GM11168 (cell line): ENCODE measurements at regions not wholly inside any gene's neighbourhood (a gene's known extent, or its start where the extent isn't known, plus 50 kb on each side); places are given as distances from the start of the nearest gene placed in this dataset.

Experiments used
- in situ Hi-C: fragments of 300-500 bp; cut with MboI; formaldehyde crosslinking; loops from one replicate; pipeline ENCODE4 v1.12.0; 2022; ENCODE audit warnings: low sequenced_read_pairs; ENCODE audit not compliant: unreplicated experiment

DNA sequence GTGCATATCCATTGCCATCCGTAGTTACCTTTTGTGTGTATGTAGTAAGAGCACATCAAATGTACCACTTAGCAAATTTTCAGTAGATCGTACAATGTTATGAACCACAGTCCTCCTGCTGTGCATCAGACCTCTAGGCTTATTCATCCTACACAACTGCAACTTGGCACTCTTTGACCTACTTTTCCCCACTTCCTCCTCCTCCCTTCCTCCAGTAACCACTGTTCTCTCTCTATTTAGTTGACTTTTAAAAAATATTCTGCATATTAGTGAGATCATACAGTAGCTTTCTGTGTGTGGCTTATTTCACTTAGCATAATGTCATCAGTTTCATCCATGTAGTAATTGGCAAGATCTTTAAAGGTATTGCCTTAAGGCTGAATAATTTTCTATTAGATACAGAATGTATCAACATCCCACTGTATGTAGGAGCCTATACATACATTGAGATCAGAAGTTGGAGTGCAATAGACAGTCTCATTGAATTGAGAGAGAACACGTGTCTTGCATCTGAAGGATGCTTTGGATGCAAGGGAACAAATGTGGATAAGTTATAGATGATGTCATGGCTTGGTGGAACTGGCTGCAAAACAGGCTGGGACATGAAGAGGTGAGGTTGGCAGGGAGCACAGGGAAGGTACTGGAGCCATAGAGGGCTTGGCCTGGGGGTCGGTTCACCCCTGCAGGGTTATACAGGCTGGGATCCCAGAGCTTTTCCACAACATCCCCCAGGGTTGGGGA is 83.0 kb upstream of the FAM180A start:
- in situ Hi-C loops = no loop called here

DNA sequence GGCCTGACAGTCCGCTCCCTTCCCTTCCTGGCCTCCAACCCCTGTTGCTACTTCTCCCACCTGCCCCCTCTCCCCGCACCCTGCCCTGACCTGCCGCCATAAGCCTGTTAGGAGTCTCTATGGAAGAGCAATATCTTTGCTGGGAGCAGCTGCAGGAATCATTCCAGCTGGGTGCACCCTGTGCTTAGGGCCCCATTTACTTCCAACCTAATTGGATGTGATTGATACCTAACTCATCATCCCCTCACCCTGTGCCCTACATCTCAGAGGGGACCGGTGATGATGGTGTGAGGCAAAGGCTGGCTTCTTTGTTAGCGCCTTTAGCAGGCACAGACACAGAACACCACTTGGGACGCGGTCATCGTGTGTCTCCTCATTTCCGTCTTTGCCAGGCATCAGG is 80.0 kb upstream of the FAM180A start:
- in situ Hi-C loops = no loop called here

DNA sequence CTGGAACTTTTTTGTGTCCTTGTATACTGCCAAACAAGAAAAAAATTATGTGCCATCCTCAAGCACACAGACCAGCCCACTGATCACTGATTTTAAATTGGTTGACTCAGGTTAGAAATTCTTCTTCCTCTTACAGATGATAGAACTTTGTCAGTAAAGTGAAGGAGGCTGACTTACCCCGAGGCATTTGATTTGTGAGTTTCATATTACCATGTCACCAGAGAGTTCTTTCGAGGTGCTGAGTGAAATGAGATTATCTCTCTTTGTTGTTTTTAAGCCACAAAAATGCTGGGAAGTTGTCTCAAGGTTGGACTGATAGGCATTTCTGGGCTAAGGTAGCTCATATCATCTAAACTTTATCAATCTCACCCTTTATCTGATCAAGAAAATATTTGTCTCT is 78.8 kb upstream of the FAM180A start:
- in situ Hi-C loops = no loop called here

DNA sequence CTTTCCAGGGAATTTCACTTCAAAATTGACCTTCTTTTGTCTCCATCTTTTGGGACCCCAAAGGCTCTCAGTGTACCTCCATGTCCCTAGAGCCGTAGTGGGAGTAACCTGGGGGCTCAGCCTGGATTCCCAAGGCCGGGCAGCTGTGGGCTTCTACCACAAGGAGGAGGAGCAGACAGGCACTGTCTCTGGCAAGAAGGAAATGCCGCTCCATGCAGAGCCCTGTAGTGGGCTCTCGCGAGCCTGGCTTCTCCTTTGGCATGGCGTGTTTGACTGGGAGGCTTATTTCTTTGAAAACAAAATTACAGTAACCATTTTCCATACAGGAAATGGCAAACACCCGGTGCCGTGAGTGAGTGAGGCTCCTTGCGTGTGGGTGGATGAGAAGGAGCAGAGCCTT is 76.8 kb upstream of the FAM180A start:
- in situ Hi-C loops = no loop called here

DNA sequence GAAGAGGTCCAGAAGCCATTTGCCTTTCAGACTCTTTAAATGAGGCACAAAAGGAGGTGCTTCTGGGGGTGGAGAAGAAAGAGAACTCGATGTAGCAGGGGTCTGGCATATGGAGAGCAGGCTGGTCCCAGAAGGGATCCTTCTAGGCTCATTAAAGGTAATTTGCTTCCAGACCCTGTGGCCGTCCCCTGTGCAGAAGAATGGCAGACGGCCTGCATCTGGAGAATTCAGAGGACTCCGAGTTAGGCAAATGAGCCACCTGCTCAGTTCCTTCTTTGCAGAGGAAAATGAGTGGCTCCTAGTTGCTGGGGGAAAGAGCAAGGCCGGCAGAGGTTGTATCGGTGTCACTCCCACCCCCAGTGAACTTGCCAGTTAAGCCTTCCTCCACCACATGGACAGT is 73.8 kb upstream of the FAM180A start:
- in situ Hi-C loops = no loop called here

DNA sequence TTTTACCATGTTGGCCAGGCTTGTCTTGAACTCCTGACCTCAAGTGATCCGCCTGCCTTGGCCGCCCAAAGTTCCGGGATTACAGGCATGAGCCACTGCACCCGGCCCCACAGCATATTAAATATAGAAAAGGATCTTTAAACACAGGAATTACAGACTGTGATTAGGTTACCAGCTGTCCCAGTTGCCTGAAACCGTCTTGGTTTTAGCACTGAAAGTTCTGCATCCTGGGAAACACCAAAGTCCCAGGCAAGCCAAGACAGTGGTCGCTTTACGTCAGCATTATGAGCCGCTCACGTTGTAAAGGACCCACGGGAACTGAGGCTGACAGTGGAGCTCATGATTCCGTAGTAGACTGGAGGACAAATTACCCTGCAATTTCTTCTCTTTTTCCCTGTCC is 69.0 kb upstream of the FAM180A start:
- in situ Hi-C loops = no loop called here

DNA sequence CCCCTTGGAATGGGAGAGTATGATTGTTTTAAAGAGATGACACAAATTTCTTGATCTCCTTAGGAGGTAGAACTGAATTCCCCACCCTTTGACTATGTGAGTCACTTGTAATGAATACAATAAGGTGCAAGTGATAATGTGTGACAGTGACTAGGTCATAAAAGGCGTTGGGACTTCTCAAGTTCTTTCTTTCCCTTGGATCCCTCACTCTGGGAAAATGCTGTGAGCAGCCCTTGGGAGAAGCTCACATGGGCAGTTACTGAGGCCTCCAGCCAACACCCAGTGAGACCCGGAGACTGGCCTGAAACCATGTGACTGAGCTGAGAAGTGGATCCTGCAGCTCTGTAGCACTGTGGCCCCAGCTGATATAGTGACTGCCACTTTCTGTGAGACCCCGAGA is 66.4 kb upstream of the FAM180A start:
- in situ Hi-C loops = no loop called here

DNA sequence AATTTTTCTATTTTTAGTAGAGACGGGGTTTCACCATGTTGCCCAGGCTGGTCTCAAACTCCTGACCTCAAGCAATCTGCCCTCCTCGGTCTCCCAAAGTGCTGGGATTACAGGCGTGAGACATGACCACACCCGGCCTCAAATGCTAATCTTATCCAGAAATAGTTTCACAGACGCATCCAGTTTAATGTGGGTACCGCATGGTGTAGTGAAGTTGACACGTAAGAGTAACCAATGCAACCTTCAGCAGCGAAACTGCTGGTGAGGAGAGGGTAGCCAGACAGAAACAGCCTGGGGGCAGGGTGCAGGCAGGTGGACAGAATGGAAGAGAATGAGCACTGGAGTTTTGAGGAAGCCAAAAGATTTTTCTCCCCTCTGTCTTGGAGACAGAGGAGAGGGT is 63.5 kb upstream of the FAM180A start:
- in situ Hi-C loops = no loop called here

DNA sequence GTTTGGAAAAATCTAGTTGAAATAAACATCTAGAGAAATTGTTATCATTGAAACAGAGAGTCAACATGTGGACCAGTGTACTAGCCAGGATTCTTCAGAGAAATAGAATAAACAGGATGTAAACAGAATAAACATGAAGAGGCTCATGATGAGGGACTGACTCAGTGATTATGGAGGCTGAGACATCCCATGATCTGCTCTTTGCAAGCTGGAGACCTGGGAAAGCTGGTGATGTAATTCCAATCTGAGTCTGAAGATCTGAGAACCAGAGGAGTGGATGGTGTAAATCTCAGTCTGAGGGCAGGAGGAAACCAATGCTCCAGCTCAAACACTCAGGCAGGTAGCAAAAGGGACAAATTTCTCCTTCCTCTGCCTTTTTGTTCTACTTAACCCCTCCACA is 62.9 kb upstream of the FAM180A start:
- in situ Hi-C loops = no loop called here

DNA sequence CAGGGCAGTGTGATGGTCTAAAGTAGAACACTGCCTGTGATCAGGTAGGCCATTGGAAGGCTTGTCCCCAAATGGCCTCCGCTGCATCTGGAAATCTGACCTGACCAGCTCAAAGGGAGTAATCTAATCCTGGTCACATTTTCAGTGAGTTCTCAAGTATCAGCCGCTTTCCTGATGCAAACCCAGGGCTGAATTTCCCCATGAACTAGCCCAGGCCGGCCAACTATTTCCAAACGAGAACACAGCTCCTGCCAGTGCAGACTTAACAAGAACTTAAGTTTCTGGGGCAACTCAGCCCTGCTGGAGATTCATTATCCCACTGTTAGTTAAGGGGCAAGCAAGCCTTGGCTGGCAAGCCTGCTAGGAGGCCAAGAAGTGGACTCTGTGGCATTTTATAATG is 59.6 kb upstream of the FAM180A start:
- in situ Hi-C loops = loop anchor here (5.0 kb wide), 1 partner anchor 199 kb away; no protein-coding TSS in a partner anchor

DNA sequence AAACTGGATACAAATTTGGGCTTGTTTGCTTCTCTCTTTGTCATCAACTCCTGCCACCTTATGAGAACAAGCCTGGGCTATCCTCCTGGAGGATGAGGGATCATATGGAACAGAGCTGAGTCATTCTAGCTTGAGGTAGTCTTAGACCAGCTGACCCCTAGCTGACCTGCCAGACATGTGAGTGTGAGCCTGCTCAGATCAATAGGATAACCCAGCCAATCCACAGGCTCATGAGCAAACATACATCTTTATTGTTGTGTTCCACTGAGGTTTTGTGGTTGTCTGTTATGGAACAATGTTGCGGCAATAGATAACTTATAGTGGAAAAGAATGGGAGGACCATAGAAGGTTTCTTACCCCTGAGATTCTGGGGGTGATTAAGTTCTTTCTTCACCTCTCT is 54.5 kb upstream of the FAM180A start:
- in situ Hi-C loops = no loop called here

DNA sequence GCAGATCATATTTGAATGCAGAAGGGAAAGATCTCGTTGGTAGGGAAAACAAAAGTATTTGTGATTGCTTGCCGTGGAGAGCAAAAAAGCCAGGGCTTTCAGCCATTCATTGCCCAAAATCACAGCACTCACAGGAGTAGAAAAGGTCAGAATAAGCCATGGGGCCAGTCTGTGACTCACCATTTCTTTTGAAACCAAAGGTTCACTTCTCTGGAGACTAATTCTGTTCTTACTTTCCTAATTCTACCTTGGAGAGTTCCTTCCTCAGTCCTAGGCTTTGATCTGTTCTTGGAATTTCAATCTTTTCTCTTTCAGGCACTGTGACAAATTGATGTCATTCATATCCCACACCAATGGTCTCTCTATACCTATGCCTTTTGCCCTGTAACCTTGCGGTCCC is 54.1 kb upstream of the FAM180A start:
- in situ Hi-C loops = no loop called here

DNA sequence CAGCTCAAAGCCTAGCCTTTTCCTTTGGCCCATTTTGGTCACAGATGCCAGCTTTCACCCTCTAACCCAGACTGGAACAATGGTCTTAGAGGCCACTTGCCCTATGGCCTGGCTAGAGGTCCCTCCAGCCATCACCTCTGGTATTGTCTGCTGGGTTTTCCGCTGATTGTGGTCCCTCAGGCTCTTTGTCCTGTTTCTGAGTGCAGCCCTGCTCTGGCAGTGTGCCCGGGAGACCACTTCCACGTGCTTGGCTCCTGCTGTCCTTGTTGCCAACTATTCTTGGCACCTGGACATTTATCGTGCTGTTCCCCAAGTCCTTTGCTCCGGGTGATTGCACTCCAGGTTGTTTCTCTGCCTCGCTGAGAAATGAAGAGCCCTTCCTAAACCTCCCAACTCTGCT is 53.3 kb upstream of the FAM180A start:
- in situ Hi-C loops = no loop called here

DNA sequence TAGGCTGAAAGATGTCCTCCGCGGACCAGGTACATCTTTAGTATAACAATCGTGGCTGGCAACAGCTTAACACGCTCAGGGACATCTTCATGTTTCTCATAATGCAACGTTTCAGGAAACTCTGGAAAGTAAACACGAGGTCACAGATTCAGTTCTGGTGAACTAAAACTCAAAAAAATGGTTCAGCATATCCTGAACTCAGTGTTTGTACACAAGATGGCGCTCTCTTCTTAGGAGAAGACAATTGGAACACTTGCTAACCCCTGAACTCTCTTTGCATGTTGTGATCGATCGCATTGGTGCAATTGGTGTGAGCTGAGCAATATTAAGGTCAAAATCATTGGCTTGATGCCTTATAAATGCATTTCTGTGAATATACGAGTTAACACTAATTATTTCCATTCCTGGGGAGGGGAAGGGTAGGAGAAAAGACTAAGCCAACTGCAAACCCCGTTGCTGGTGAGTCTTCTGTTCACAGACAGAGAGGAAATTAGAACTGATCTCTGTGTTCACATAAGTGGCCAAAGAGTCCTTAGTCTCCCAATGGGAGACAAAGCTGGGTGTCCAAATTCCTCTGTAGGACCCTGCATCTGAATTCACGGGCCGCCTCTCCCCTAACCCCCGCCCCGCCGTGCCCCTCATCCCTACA is 52.6 kb upstream of the FAM180A start:
- in situ Hi-C loops = no loop called here

DNA sequence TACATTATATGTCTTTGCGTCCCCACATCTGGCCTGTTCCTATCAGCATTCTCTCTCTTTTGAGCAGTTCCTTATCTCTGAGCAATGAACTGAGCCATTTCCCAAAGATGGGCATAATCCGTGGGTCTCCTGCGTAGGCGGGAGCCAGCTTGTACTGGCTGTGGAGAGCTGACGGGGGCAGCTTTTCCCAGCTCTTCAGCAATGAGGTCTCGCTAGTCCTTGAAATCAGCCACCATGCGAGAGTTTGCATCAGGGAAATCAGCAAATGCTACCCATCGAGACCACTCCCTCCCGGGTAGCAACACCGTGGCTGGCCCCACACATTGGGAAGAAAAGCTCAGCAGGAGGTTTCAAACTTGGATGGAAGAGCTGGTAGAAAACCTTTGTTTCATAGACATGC is 51.9 kb upstream of the FAM180A start:
- in situ Hi-C loops = no loop called here

DNA sequence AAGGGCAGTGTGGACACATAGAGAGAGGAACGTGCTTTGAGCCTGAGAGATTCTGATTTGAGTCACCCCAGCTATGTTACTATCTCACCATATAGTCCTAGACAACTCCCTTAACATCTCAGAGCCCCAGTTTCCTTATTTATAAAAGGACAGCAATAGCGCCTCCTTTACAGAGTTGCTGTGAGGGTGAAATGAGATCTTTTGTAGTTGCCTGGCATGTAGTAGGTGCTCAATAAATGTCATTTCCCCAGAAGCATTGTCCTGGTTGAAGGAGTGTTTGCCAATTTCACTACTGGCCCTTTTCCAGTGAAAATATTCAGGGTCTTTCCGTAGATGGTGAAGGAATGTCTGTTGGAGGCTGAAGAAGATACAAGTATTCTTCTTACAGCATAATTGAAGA is 51.3 kb upstream of the FAM180A start:
- in situ Hi-C loops = no loop called here
